ENCODE measurements at regions not wholly inside any gene's neighbourhood (a gene's known extent, or its start where the extent isn't known, plus 50 kb on each side); places are given as distances from the start of the nearest gene placed in this dataset.

- TF ChIP-seq POLR2A (IDR thresholded peaks at IDR 0.05) (no peak), CTCF (IDR thresholded peaks at IDR 0.05) (no peak)
Observed at GRCh38 chr13:70297189-70297616, 189.0 kb upstream of the KLHL1 start.
